ENCODE measurements at regions not wholly inside any gene's neighbourhood (a gene's known extent, or its start where the extent isn't known, plus 50 kb on each side); places are given as distances from the start of the nearest gene placed in this dataset.

DNA sequence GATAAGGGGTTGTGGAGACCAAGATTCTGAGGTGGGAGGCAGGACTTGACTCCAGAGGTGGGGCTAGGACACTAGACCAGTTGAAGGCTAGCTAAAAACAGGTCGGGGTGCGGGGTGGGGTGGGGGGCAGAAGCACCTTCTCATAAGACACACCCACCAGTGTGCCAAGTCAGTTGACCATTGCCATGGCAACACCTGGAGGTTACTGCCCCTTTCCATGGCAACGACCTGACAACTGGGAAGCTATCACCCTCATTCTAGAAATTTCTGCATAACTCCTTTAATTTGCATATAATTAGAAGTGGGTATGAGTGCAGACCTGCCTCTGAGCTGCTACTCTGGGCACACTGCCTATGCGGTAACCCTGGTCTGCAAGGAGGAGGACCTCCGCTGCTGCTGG is 53.9 kb upstream of the ALOX12 start:
- FAIRE-seq, result no peak

DNA sequence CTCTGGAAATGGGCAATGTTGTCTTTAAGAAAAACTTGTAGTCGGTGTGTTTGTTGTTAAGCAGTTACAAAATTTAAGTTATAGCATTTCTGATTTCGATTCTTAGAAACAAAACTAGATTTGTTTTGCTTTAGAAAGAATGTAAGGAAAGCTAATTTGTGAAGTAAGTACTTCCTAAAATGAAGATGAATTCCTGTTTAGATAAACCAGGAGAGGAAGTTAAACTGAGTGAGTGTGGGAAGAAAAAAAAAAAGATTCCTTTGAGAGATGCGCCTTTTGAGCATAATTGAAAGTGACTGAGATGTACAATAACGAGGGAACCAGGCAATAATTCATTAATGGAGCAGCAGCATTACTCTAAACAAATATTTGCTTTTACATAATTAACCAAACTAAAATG is 52.4 kb upstream of the ALOX12 start:
- no peak for FAIRE-seq

All from TTC549 (cell line).